ENCODE measurements at regions not wholly inside any gene's neighbourhood (a gene's known extent, or its start where the extent isn't known, plus 50 kb on each side); places are given as distances from the start of the nearest gene placed in this dataset.

DNA sequence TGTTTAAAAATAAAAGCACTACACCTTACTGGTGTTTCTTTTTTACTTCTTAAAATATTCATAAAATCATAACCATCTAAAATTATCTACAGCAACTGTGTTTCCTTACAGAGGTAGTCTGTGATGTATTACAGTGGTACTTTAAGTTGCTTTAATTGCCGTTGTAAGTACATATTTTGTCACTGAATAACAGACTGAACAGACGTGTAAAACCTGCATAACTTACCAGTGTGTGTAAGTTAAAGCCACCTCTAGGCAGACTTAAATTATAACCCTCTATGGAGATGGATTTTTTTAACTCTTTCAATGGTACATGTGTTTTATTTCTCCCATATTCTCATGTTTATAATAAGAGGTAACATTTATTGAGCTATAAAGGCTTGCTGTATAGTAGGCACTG is 166.8 kb downstream of the NR4A2 start:
- Histone ChIP-seq H3K4me1 (ENCODE audit: insufficient read depth, low read length) (peaks cover 23% of the 10 kb centered on the region), H3K9ac (ENCODE audit: low read depth, low read length) (no peak overlapping the region), H3K27ac (ENCODE audit: low read depth, low read length) (no peak overlapping the region), H3K9me3 (ENCODE audit: insufficient read depth, low read depth, low read length) (peaks cover 3% of the 10 kb centered on the region; the same call in 1 of the 2 replicates), H3K36me3 (ENCODE audit: insufficient read depth, low read length) (no peaks in the 10 kb centered on the region), H3K4me3 (ENCODE audit: low read length) (no peak overlapping the region), H3K27me3 (ENCODE audit: insufficient read depth, low read length) (no peaks in the 10 kb centered on the region)
- 100% methylated on average over 2 of the region's 2 CpGs for WGBS

GRCh38 chr2:156164091-156164720 is 168.3 kb downstream of the NR4A2 start:
- H3K9ac ChIP-seq (ENCODE audit: low read depth, low read length): no peak overlapping the region
- H3K27me3 ChIP-seq (ENCODE audit: insufficient read depth, low read length): no peaks in the 10 kb centered on the region
- no peak overlapping the region for H3K4me3 ChIP-seq (ENCODE audit: low read length)
- no peaks in the 10 kb centered on the region for H3K36me3 ChIP-seq (ENCODE audit: insufficient read depth, low read length)
- 97% methylated on average over 7 of the region's 7 CpGs for WGBS
- H3K4me1 ChIP-seq (ENCODE audit: insufficient read depth, low read length): peaks cover 37% of the 10 kb centered on the region
- H3K9me3 ChIP-seq (ENCODE audit: insufficient read depth, low read depth, low read length): no peaks in the 10 kb centered on the region
- no peak overlapping the region for H3K27ac ChIP-seq (ENCODE audit: low read depth, low read length)

DNA sequence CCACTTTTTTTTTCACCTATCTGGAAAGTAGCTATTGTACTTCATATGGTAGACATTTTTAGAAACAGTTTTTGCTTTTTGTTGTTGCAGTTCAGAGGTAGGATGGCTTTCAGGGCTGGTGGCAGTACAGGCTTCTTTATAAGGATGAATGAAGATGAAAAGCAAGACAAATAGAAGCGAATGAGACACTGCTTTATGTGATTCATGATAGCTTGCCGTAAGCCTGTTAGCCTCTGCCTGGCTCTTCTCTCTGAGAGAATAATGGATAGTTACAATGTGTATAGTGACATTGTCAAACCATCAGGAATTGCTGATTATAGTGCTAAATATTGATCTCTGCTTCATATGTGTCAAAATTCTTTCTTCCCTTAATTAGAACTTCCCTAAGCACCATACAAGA is 173.7 kb downstream of the NR4A2 start:
- no peaks in the 10 kb centered on the region for H3K36me3 ChIP-seq (ENCODE audit: insufficient read depth, low read length)
- no peak overlapping the region for H3K27ac ChIP-seq (ENCODE audit: low read depth, low read length)
- no peaks in the 10 kb centered on the region for H3K27me3 ChIP-seq (ENCODE audit: insufficient read depth, low read length)
- no peaks in the 10 kb centered on the region for H3K9me3 ChIP-seq (ENCODE audit: insufficient read depth, low read depth, low read length)
- 92% methylated on average over 2 of the region's 2 CpGs for WGBS
- peaks cover 52% of the 10 kb centered on the region for H3K4me1 ChIP-seq (ENCODE audit: insufficient read depth, low read length)
- H3K9ac ChIP-seq (ENCODE audit: low read depth, low read length): no peak overlapping the region
- H3K4me3 ChIP-seq (ENCODE audit: low read length): no peak overlapping the region

- H3K9me3 ChIP-seq (ENCODE audit: insufficient read depth, low read depth, low read length): no peaks in the 10 kb centered on the region
- no peak overlapping the region for H3K4me3 ChIP-seq (ENCODE audit: low read length)
- H3K4me1 ChIP-seq (ENCODE audit: insufficient read depth, low read length): peaks cover 52% of the 10 kb centered on the region
- H3K9ac ChIP-seq (ENCODE audit: low read depth, low read length): no peak overlapping the region
- no CpG with 5 or more reads among the region's 1 CpG for WGBS
- H3K36me3 ChIP-seq (ENCODE audit: insufficient read depth, low read length): no peaks in the 10 kb centered on the region
- H3K27me3 ChIP-seq (ENCODE audit: insufficient read depth, low read length): no peaks in the 10 kb centered on the region
- no peak overlapping the region for H3K27ac ChIP-seq (ENCODE audit: low read depth, low read length)
These were observed 174.9 kb downstream of the NR4A2 start for GRCh38 chr2:156157670-156158069.

GRCh38 chr2:156156580-156156979 is 175.9 kb downstream of the NR4A2 start:
- no peak overlapping the region for H3K27ac ChIP-seq (ENCODE audit: low read depth, low read length)
- H3K4me1 ChIP-seq (ENCODE audit: insufficient read depth, low read length): peaks cover 52% of the 10 kb centered on the region
- H3K36me3 ChIP-seq (ENCODE audit: insufficient read depth, low read length): no peaks in the 10 kb centered on the region
- no peaks in the 10 kb centered on the region for H3K27me3 ChIP-seq (ENCODE audit: insufficient read depth, low read length)
- WGBS: 66% methylated on average over 2 of the region's 2 CpGs
- no peaks in the 10 kb centered on the region for H3K9me3 ChIP-seq (ENCODE audit: insufficient read depth, low read depth, low read length)
- no peak overlapping the region for H3K4me3 ChIP-seq (ENCODE audit: low read length)
- H3K9ac ChIP-seq (ENCODE audit: low read depth, low read length): no peak overlapping the region

DNA sequence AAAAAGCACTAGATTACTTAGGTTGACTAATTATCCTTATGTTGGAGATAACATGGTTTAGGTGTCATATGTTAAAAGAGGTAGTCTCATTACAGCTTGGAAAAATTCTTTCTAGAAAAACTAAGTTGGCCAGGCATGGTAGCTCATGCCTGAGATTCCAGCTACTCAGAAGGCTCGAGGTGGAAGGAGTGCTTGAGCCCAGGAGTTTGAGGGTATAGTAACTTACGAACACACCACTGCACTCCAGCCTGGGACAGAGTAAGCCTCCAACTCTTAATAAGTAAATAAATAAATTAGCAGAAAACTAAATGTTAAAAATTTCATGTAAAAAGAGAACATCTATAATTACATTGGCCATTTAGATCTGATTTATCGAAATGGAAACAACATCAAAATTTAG is 177.2 kb downstream of the NR4A2 start:
- peaks cover 49% of the 10 kb centered on the region for H3K4me1 ChIP-seq (ENCODE audit: insufficient read depth, low read length)
- no peaks in the 10 kb centered on the region for H3K27me3 ChIP-seq (ENCODE audit: insufficient read depth, low read length)
- H3K4me3 ChIP-seq (ENCODE audit: low read length): no peak overlapping the region
- no peaks in the 10 kb centered on the region for H3K9me3 ChIP-seq (ENCODE audit: insufficient read depth, low read depth, low read length)
- no peaks in the 10 kb centered on the region for H3K36me3 ChIP-seq (ENCODE audit: insufficient read depth, low read length)
- WGBS: 94% methylated on average over 3 of the region's 3 CpGs
- H3K27ac ChIP-seq (ENCODE audit: low read depth, low read length): peak overlapping the region; percentile 11; the same call in 1 of the 2 replicates
- H3K9ac ChIP-seq (ENCODE audit: low read depth, low read length): no peak overlapping the region

- WGBS: no CpG with 5 or more reads among the region's 1 CpG
- Histone ChIP-seq H3K9ac (ENCODE audit: low read depth, low read length) (no peak overlapping the region), H3K36me3 (ENCODE audit: insufficient read depth, low read length) (no peaks in the 10 kb centered on the region), H3K4me3 (ENCODE audit: low read length) (no peak overlapping the region), H3K4me1 (ENCODE audit: insufficient read depth, low read length) (peaks cover 10% of the 10 kb centered on the region), H3K9me3 (ENCODE audit: insufficient read depth, low read depth, low read length) (no peaks in the 10 kb centered on the region), H3K27ac (ENCODE audit: low read depth, low read length) (no peak overlapping the region), H3K27me3 (ENCODE audit: insufficient read depth, low read length) (no peaks in the 10 kb centered on the region)
These were observed 181.2 kb downstream of the NR4A2 start for GRCh38 chr2:156151351-156151750.

- no peak overlapping the region for H3K9ac ChIP-seq (ENCODE audit: low read depth, low read length)
- no peaks in the 10 kb centered on the region for H3K4me1 ChIP-seq (ENCODE audit: insufficient read depth, low read length)
- H3K27ac ChIP-seq (ENCODE audit: low read depth, low read length): no peak overlapping the region
- H3K9me3 ChIP-seq (ENCODE audit: insufficient read depth, low read depth, low read length): no peaks in the 10 kb centered on the region
- H3K4me3 ChIP-seq (ENCODE audit: low read length): no peak overlapping the region
- no peaks in the 10 kb centered on the region for H3K27me3 ChIP-seq (ENCODE audit: insufficient read depth, low read length)
- WGBS: 90% methylated on average over 3 of the region's 4 CpGs
- no peaks in the 10 kb centered on the region for H3K36me3 ChIP-seq (ENCODE audit: insufficient read depth, low read length)
These were observed 184.8 kb downstream of the NR4A2 start for GRCh38 chr2:156147594-156148330.

GRCh38 chr2:156145976-156146375 is 186.5 kb downstream of the NR4A2 start:
- Histone ChIP-seq H3K9ac (ENCODE audit: low read depth, low read length) (no peak overlapping the region), H3K4me3 (ENCODE audit: low read length) (no peak overlapping the region)
- 94% methylated on average over 3 of the region's 3 CpGs for WGBS

DNA sequence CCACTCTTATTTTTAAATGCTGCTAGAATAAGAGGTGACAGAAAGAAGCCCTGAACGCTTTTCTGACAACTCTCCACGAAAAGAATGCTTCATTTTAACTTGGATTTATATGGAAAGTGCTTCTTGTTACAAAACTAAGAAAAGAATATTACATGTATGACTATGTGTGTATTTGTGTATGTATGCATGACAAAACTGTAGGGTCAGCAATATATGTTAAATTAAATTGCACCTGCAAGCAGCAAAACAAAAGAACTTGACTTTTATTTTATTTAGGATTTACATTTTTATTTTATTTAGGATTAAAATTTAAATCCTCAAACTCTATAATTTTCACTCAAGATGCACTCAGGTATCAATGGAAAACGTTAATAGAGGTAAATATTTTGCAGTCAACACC is 187.1 kb downstream of the NR4A2 start:
- no peak overlapping the region for H3K9ac ChIP-seq (ENCODE audit: low read depth, low read length)
- no peaks in the 10 kb centered on the region for H3K9me3 ChIP-seq (ENCODE audit: insufficient read depth, low read depth, low read length)
- H3K27me3 ChIP-seq (ENCODE audit: insufficient read depth, low read length): no peaks in the 10 kb centered on the region
- WGBS: 100% methylated on average over 2 of the region's 3 CpGs
- H3K36me3 ChIP-seq (ENCODE audit: insufficient read depth, low read length): no peaks in the 10 kb centered on the region
- no peak overlapping the region for H3K27ac ChIP-seq (ENCODE audit: low read depth, low read length)
- H3K4me3 ChIP-seq (ENCODE audit: low read length): no peak overlapping the region
- H3K4me1 ChIP-seq (ENCODE audit: insufficient read depth, low read length): no peaks in the 10 kb centered on the region

More at GRCh38 chr2:156145976-156146375, 186.5 kb downstream of the NR4A2 start:
- Histone ChIP-seq H3K27me3 (ENCODE audit: insufficient read depth, low read length) (no peaks in the 10 kb centered on the region), H3K4me1 (ENCODE audit: insufficient read depth, low read length) (no peaks in the 10 kb centered on the region), H3K27ac (ENCODE audit: low read depth, low read length) (no peak overlapping the region), H3K36me3 (ENCODE audit: insufficient read depth, low read length) (no peaks in the 10 kb centered on the region), H3K9me3 (ENCODE audit: insufficient read depth, low read depth, low read length) (no peaks in the 10 kb centered on the region)

- no peak overlapping the region for H3K27ac ChIP-seq (ENCODE audit: low read depth, low read length)
- 85% methylated on average over 4 of the region's 4 CpGs for WGBS
- no peaks in the 10 kb centered on the region for H3K27me3 ChIP-seq (ENCODE audit: insufficient read depth, low read length)
These were observed 196.0 kb downstream of the NR4A2 start for GRCh38 chr2:156136566-156136965.

More at GRCh38 chr2:156136566-156136965, 196.0 kb downstream of the NR4A2 start:
- no peak overlapping the region for H3K4me3 ChIP-seq (ENCODE audit: low read length)
- H3K36me3 ChIP-seq (ENCODE audit: insufficient read depth, low read length): no peaks in the 10 kb centered on the region
- no peaks in the 10 kb centered on the region for H3K4me1 ChIP-seq (ENCODE audit: insufficient read depth, low read length)
- no peak overlapping the region for H3K9ac ChIP-seq (ENCODE audit: low read depth, low read length)
- no peaks in the 10 kb centered on the region for H3K9me3 ChIP-seq (ENCODE audit: insufficient read depth, low read depth, low read length)

Measured in HUES64 (cell line).